NT2/D1 (cell line): ENCODE measurements at regions not wholly inside any gene's neighbourhood (a gene's known extent, or its start where the extent isn't known, plus 50 kb on each side); places are given as distances from the start of the nearest gene placed in this dataset.

ENCODE experiments used
- SUZ12 ChIP-seq: IDR thresholded peaks from 2 replicates; pipeline ENCODE4 v1.6.1; 2011; ENCODE audit not compliant: insufficient read length, insufficient read depth; ENCODE audit errors: extremely low read depth
- YY1 ChIP-seq: IDR thresholded peaks from 2 replicates; pipeline ENCODE4 v1.6.1; 2011; ENCODE audit not compliant: insufficient read length, insufficient read depth
- ZNF274 ChIP-seq: IDR thresholded peaks from 2 replicates; pipeline ENCODE4 v1.6.1; 2011; ENCODE audit warnings: mild to moderate bottlenecking, low read depth, low read length

DNA sequence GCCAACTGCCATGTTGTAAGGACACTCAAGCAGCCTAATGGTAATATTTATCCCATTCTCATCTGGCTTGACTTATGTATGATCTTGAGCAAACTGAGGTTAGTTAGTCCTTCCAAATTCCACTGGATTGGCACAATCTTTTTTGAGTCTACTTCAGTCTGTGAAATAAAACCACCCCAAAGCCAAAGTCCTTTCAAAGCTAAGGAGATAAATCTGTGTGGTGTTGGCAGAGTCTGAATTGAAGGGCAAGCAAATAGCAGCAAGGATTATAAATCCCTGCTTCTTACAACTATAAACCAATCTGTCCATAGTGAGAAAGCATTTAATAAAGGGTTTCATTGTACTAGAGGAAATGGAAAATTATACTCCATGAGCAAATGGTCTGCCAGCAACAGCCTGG, 233.9 kb upstream of the GLRA2 start:
- TF ChIP-seq YY1: no peak
- no peak for TF ChIP-seq ZNF274
- TF ChIP-seq SUZ12: no peak
